WTC11 (cell line): ENCODE measurements at regions not wholly inside any gene's neighbourhood (a gene's known extent, or its start where the extent isn't known, plus 50 kb on each side); places are given as distances from the start of the nearest gene placed in this dataset.

Experiments
- ATAC-seq: fragments of 200-7000 bp; cut with Tn5 transposase; 2 replicates; pipeline ENCODE4 v1.10.0; 2021; ENCODE audit warnings: mild to moderate bottlenecking, moderate library complexity
- CTCF ChIA-PET: fragments of 300-600 bp; sonication (Branson Sonifier 250); formaldehyde crosslinking; loops from one replicate; lab custom pipeline; 2021; ENCODE audit warnings: antibody characterized with exemption; lab: Charles Lee
- POLR2A ChIA-PET: fragments of 350-600 bp; sonication (Branson Sonifier 250); formaldehyde crosslinking; loops from one replicate; lab custom pipeline; 2021; ENCODE audit warnings: antibody characterized with exemption; lab: Charles Lee
- DNase-seq: peaks from one replicate; pipeline ENCODE4 v3.0.0; 2021; ENCODE audit warnings: low spot score
- H3K27ac Mint-ChIP-seq: 2 replicates; pipeline ENCODE4 v1.8.0; 2021; ENCODE audit warnings: mixed read lengths
- H3K27me3 Mint-ChIP-seq: 2 replicates; pipeline ENCODE4 v1.8.0; 2021; ENCODE audit warnings: low read depth, mild to moderate bottlenecking, moderate library complexity, mixed read lengths
- H3K36me3 Mint-ChIP-seq: 2 replicates; pipeline ENCODE4 v1.8.0; 2021; ENCODE audit warnings: mixed read lengths
- H3K4me1 Mint-ChIP-seq: 2 replicates; pipeline ENCODE4 v1.8.0; 2022; ENCODE audit warnings: mixed read lengths
- H3K4me3 Mint-ChIP-seq: 2 replicates; pipeline ENCODE4 v1.8.0; 2021; ENCODE audit warnings: mild to moderate bottlenecking, moderate library complexity, mixed read lengths
- H3K9me3 Mint-ChIP-seq: 2 replicates; pipeline ENCODE4 v1.8.0; 2021; ENCODE audit warnings: mixed read lengths
- AFF4 ChIP-seq: sonication (generic); formaldehyde crosslinking; IDR thresholded peaks from 2 replicates; pipeline ENCODE4 v1.8.1; 2023; ENCODE audit warnings: mild to moderate bottlenecking, missing genetic modification reagents, borderline replicate concordance
- ATF6 ChIP-seq: sonication (generic); formaldehyde crosslinking; IDR thresholded peaks from 2 replicates; pipeline ENCODE4 v1.8.1; 2023; ENCODE audit warnings: mild to moderate bottlenecking, missing genetic modification reagents
- ELF4 ChIP-seq: sonication (generic); formaldehyde crosslinking; IDR thresholded peaks from 2 replicates; pipeline ENCODE4 v1.8.1; 2022; ENCODE audit warnings: low read depth, mild to moderate bottlenecking, moderate library complexity, missing genetic modification reagents
- ETV6 ChIP-seq: sonication (generic); formaldehyde crosslinking; IDR thresholded peaks from 2 replicates; pipeline ENCODE4 v1.8.1; 2022; ENCODE audit warnings: mild to moderate bottlenecking, missing genetic modification reagents
- HMGA2 ChIP-seq: fragments of 250-450 bp; sonication (Bioruptor Pico); IDR thresholded peaks from 2 replicates; pipeline ENCODE4 v1.4.0; 2021; ENCODE audit warnings: mild to moderate bottlenecking, moderate library complexity
- IRF2 ChIP-seq: sonication (generic); formaldehyde crosslinking; IDR thresholded peaks from 2 replicates; pipeline ENCODE4 v1.8.0; 2022; ENCODE audit warnings: low read depth, missing genetic modification reagents, borderline replicate concordance
- MAX ChIP-seq: sonication (generic); formaldehyde crosslinking; IDR thresholded peaks from 2 replicates; pipeline ENCODE4 v1.8.0; 2022; ENCODE audit warnings: mild to moderate bottlenecking, missing genetic modification reagents
- MYBL2 ChIP-seq: sonication (generic); formaldehyde crosslinking; IDR thresholded peaks from 2 replicates; pipeline ENCODE4 v1.8.1; 2023; ENCODE audit warnings: mild to moderate bottlenecking, moderate library complexity, missing genetic modification reagents
- NFYB ChIP-seq: sonication (generic); formaldehyde crosslinking; conservative IDR thresholded peaks from 2 replicates; pipeline ENCODE4 v1.8.0; 2022; ENCODE audit warnings: low read depth, missing genetic modification reagents
- NR2C2 ChIP-seq: sonication (generic); formaldehyde crosslinking; IDR thresholded peaks from 2 replicates; pipeline ENCODE4 v1.8.0; 2022; ENCODE audit warnings: mild to moderate bottlenecking, missing genetic modification reagents
- OVOL2 ChIP-seq: fragments of 250-450 bp; sonication (Bioruptor Pico); IDR thresholded peaks from 2 replicates; pipeline ENCODE4 v1.9.0; 2021; ENCODE audit warnings: mild to moderate bottlenecking, borderline replicate concordance
- PREB ChIP-seq: sonication (generic); formaldehyde crosslinking; IDR thresholded peaks from 2 replicates; pipeline ENCODE4 v1.8.1; 2022; ENCODE audit warnings: mild to moderate bottlenecking, missing genetic modification reagents, moderate library complexity, borderline replicate concordance
- RELA ChIP-seq: sonication (generic); formaldehyde crosslinking; IDR thresholded peaks from 2 replicates; pipeline ENCODE4 v1.8.1; 2022; ENCODE audit warnings: missing genetic modification reagents, mild to moderate bottlenecking, borderline replicate concordance
- RORB ChIP-seq: fragments of 250-450 bp; sonication (Bioruptor Pico); IDR thresholded peaks from 2 replicates; pipeline ENCODE4 v1.9.0; 2021; ENCODE audit warnings: mild to moderate bottlenecking
- SOX15 ChIP-seq: fragments of 250-450 bp; sonication (Bioruptor Pico); IDR thresholded peaks from 2 replicates; pipeline ENCODE4 v1.9.0; 2021; ENCODE audit warnings: mild to moderate bottlenecking
- ZMAT4 ChIP-seq: fragments of 250-450 bp; sonication (Bioruptor Pico); IDR thresholded peaks from 2 replicates; pipeline ENCODE4 v1.9.0; 2021; ENCODE audit warnings: mild to moderate bottlenecking
- ZNF219 ChIP-seq: sonication (generic); formaldehyde crosslinking; IDR thresholded peaks from 2 replicates; pipeline ENCODE4 v1.8.0; 2023; ENCODE audit warnings: missing genetic modification reagents, mild to moderate bottlenecking, borderline replicate concordance
- ZNF263 ChIP-seq: sonication (generic); formaldehyde crosslinking; IDR thresholded peaks from 2 replicates; pipeline ENCODE4 v1.8.1; 2022; ENCODE audit warnings: low read depth, mild to moderate bottlenecking, moderate library complexity, missing genetic modification reagents
- ZNF317 ChIP-seq: sonication (generic); formaldehyde crosslinking; IDR thresholded peaks from 2 replicates; pipeline ENCODE4 v1.8.1; 2023; ENCODE audit warnings: low read depth, mild to moderate bottlenecking, moderate library complexity, missing genetic modification reagents, borderline replicate concordance
- ZNF532 ChIP-seq: fragments of 250-450 bp; sonication (Bioruptor Pico); IDR thresholded peaks from 2 replicates; pipeline ENCODE4 v1.9.0; 2021; ENCODE audit warnings: mild to moderate bottlenecking, borderline replicate concordance

- DNase-seq (no peak), ATAC-seq (no peak)
- POLR2A ChIA-PET = no interaction called here
- Mint-ChIP-seq H3K9me3 (no peaks in the 10 kb centered on the region), H3K27me3 (no peaks in the 10 kb centered on the region; the same call in 1 of the 2 replicates), H3K4me3 (no peak overlapping the region), H3K36me3 (no peaks in the 10 kb centered on the region), H3K27ac (no peak overlapping the region), H3K4me1 (0 out of 2 replicates have a peak, but pooled peaks cover 5% of the 10 kb centered on the region)
- TF ChIP-seq IRF2 (no peak), AFF4 (CRISPR knock-in tag) (no peak), ZNF532 (no peak), ZMAT4 (no peak), MAX (CRISPR knock-in tag) (no peak), NFYB (CRISPR knock-in tag) (no peak), ZNF317 (CRISPR knock-in tag) (no peak), ETV6 (CRISPR knock-in tag) (no peak), ELF4 (no peak), RORB (CRISPR knock-in tag) (no peak), ATF6 (CRISPR knock-in tag) (no peak)
- CTCF ChIA-PET = interaction anchor here (1.0 to 1.6 kb wide), 2 partner anchors 120 to 375 kb away, joined by 3 to 7 read pairs; no protein-coding TSS in a partner anchor
These were observed 136.6 kb downstream of the RNF152 start for GRCh38 chr18:61756244-61756643.

- POLR2A ChIA-PET = no interaction called here
- Mint-ChIP-seq H3K36me3 (no peaks in the 10 kb centered on the region), H3K27ac (no peak overlapping the region), H3K9me3 (no peaks in the 10 kb centered on the region), H3K4me3 (no peak overlapping the region), H3K4me1 (0 out of 2 replicates have a peak, but pooled peaks cover 5% of the 10 kb centered on the region), H3K27me3 (no peaks in the 10 kb centered on the region; the same call in 1 of the 2 replicates)
- CTCF ChIA-PET = interaction anchor here (1.6 kb wide), 1 partner anchor 119 kb away, joined by 7 read pairs; no protein-coding TSS in a partner anchor
- TF ChIP-seq RELA (CRISPR knock-in tag) (no peak), MYBL2 (no peak), PREB (no peak), HMGA2 (CRISPR knock-in tag) (no peak), SOX15 (CRISPR knock-in tag) (no peak), ZNF263 (no peak), NR2C2 (CRISPR knock-in tag) (no peak), OVOL2 (CRISPR knock-in tag) (no peak), ZNF219 (CRISPR knock-in tag) (no peak)
- DNase-seq = no peak
- no peak for ATAC-seq
These were observed 137.3 kb downstream of the RNF152 start for GRCh38 chr18:61755555-61755954.
